ENCODE measurements at regions not wholly inside any gene's neighbourhood (a gene's known extent, or its start where the extent isn't known, plus 50 kb on each side); places are given as distances from the start of the nearest gene placed in this dataset.
A peak's percentile ranks its signal among the peaks of the same experiment; 100 is the strongest.

GRCh38 chr12:19652386-19652785 is 213.1 kb downstream of the AEBP2 start:
- Histone ChIP-seq H3K56ac (ENCODE audit: extremely low read depth, insufficient read depth, low read length) (peak overlapping the region; percentile 39), H2AFZ (replicated peaks; ENCODE audit: low read length, poor library complexity) (no peak overlapping the region), H3K9me1 (ENCODE audit: insufficient read depth, low read length) (peaks cover 6% of the 10 kb centered on the region), H2BK20ac (ENCODE audit: low read depth, low read length) (peak overlapping the region; percentile 87), H2BK120ac (ENCODE audit: low read depth, low read length) (peak overlapping the region; percentile 89), H4K91ac (ENCODE audit: insufficient read depth, low read depth, low read length) (peak overlapping the region; percentile 54), H3K27ac (ENCODE audit: insufficient read depth, low read length) (peak overlapping the region; percentile 95), H3K79me1 (ENCODE audit: low read depth in 1 of 2, low read length in 2 of 2) (no peaks in the 10 kb centered on the region), H3K36me3 (ENCODE audit: control insufficient read depth, insufficient read depth, low read length) (no peaks in the 10 kb centered on the region), H3K4me3 (ENCODE audit: insufficient read depth, low read depth, low read length) (no peak overlapping the region), H2BK5ac (ENCODE audit: low read depth, low read length, poor library complexity, severe bottlenecking) (peak overlapping the region; percentile 94), H4K20me1 (ENCODE audit: insufficient read depth, low read length) (no peaks in the 10 kb centered on the region), H3K18ac (ENCODE audit: low read depth, low read length) (peak overlapping the region; percentile 89), H3K27me3 (ENCODE audit: control insufficient read depth, insufficient read depth, low read length) (no peaks in the 10 kb centered on the region), H2AK9ac (replicated peaks; ENCODE audit: low read depth, low read length, poor library complexity) (no peak overlapping the region), H3K4me1 (ENCODE audit: control insufficient read depth, insufficient read depth, low read length) (peaks cover 21% of the 10 kb centered on the region), H3K9ac (ENCODE audit: low read depth, low read length) (peak overlapping the region; percentile 42), H3K4me2 (ENCODE audit: low read depth, low read length) (no peak overlapping the region), H2BK15ac (ENCODE audit: low read depth, low read length) (peak overlapping the region; percentile 42; the same call in 2 of the 3 replicates), H4K8ac (ENCODE audit: low read depth in 2 of 2, low read length in 2 of 2) (peak overlapping the region; percentile 63 to 80), H3K14ac (replicated peaks; ENCODE audit: low read depth, low read length) (peak overlapping the region; percentile 67), H3K9me3 (ENCODE audit: control insufficient read depth, insufficient read depth, low read length) (peaks cover 7% of the 10 kb centered on the region; the same call in 1 of the 2 replicates), H3K23ac (ENCODE audit: low read depth, low read length) (peak overlapping the region; percentile 41; the same call in 1 of the 2 replicates), H3K4ac (ENCODE audit: low read depth, low read length) (peak overlapping the region; percentile 76), H2AK5ac (ENCODE audit: low read depth, low read length) (peak overlapping the region; percentile 54; the same call in 1 of the 2 replicates), H4K5ac (ENCODE audit: low read depth, low read length) (peak overlapping the region; percentile 92)
- DNase-seq (peak; percentile 46), ATAC-seq (ENCODE audit: low read depth) (peak; percentile 38)
- dilution Hi-C loops (cut with HindIII; ENCODE audit: low sequenced_read_pairs, unreplicated experiment): no loop called here
- no peak for TF ChIP-seq NFE2L2 (IDR thresholded peaks at IDR 0.05; ENCODE audit: low read depth, low read length)
- TF ChIP-seq RAD21 (IDR thresholded peaks at IDR 0.05; ENCODE audit: low read length): no peak
- no peak for TF ChIP-seq USF2 (IDR thresholded peaks at IDR 0.05; ENCODE audit: low read depth, low read length)
- no peak for TF ChIP-seq ELK1 (IDR thresholded peaks at IDR 0.05; ENCODE audit: borderline replicate concordance, low read depth, low read length)
- no peak for TF ChIP-seq MAFK (IDR thresholded peaks at IDR 0.05; ENCODE audit: low read depth, low read length)
- no peak for TF ChIP-seq CHD1 (IDR thresholded peaks at IDR 0.05; ENCODE audit: low read depth, low read length)
- no peak for TF ChIP-seq POLR2A (IDR thresholded peaks at IDR 0.05; ENCODE audit: low read depth, low read length)
- no peak for TF ChIP-seq RCOR1 (IDR thresholded peaks at IDR 0.05; ENCODE audit: insufficient replicate concordance, low read length)
- no peak for TF ChIP-seq FOS (IDR thresholded peaks at IDR 0.05; ENCODE audit: low read depth, low read length)
- no peak for TF ChIP-seq CEBPB (IDR thresholded peaks at IDR 0.05; ENCODE audit: low read depth, low read length)
- no peak for TF ChIP-seq SMC3 (IDR thresholded peaks at IDR 0.05; ENCODE audit: low read depth, low read length)
- no peak for TF ChIP-seq CTCF (conservative IDR thresholded peaks at IDR 0.05; ENCODE audit: low read depth, low read length)
- no CpG with 5 or more reads among the region's 2 CpGs for WGBS, 2 experiments (ENCODE audit: extremely low coverage in 2 of 2, insufficient read length in 1 of 2)
- intact Hi-C loops (cut with micrococcal nuclease): loop anchor here (5.0 kb wide), 1 partner anchor 725 kb away; no protein-coding TSS in a partner anchor
- ChIA-PET POLR2A (ENCODE audit: unreplicated experiment) (no interaction called here), CTCF (interaction anchor here (1.3 kb wide), 1 partner anchor 9 kb away, joined by 3 read pairs; no protein-coding TSS in a partner anchor)
- in situ Hi-C loops (cut with MboI; ENCODE audit: low sequenced_read_pairs): no loop called here
- no TSS peak for BruUV-seq (replicated peaks)
